ENCODE measurements at regions not wholly inside any gene's neighbourhood (a gene's known extent, or its start where the extent isn't known, plus 50 kb on each side); places are given as distances from the start of the nearest gene placed in this dataset.
"Not testable (repeated sequence)": the region's sequence is repeated elsewhere in the genome, so short reads cannot be mapped to it uniquely, and the experiment has no call there.

DNA sequence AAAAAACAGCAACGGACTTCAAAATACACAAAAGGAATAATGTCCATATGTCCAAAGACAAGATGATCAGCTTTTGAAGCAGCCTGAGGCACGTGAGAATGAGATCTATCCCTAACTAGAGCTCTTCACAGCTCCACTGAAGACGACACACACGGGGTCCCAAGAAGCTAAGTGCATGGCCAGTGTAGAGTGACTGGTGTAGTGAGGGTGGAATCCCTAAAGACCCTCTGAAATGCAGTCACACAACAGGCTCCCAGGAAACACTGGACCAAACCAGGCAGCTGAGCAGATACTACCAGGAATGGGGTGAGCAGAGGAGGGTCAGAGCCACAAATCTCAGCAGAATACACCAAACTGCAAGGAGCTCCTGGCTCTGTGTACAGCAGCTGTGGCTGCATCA, 932.4 kb upstream of the ZNF722 start:
- TF ChIP-seq YY1 (IDR thresholded peaks at IDR 0.05; ENCODE audit: insufficient read depth, insufficient read length); ZNF274 (IDR thresholded peaks at IDR 0.05; ENCODE audit: low read depth, low read length); SUZ12 (IDR thresholded peaks at IDR 0.05; ENCODE audit: extremely low read depth, insufficient read depth, insufficient read length): not testable (repeated sequence)
